Loucy (cell line): ENCODE measurements at regions not wholly inside any gene's neighbourhood (a gene's known extent, or its start where the extent isn't known, plus 50 kb on each side); places are given as distances from the start of the nearest gene placed in this dataset.

Experiments used
- H2AFZ ChIP-seq: fragments of 200-600 bp; sonication (generic); 2 replicates; pipeline ENCODE4 v1.6.0; 2016; ENCODE audit warnings: antibody characterized with exemption, mild to moderate bottlenecking, low read length, moderate library complexity
- H3F3A ChIP-seq: fragments of 200-600 bp; 2 replicates; pipeline ENCODE4 v1.6.0; 2016; ENCODE audit warnings: antibody characterized with exemption, low read depth, mild to moderate bottlenecking
- H3K27me3 ChIP-seq: fragments of 200-600 bp; sonication (generic); 2 replicates; pipeline ENCODE4 v1.6.1; 2014; ENCODE audit warnings: low read length, mild to moderate bottlenecking; ENCODE audit not compliant: insufficient read depth, poor library complexity, severe bottlenecking
- H3K36me3 ChIP-seq: fragments of 200-600 bp; sonication (generic); 2 replicates; pipeline ENCODE4 v1.6.1; 2016; ENCODE audit warnings: low read length; ENCODE audit not compliant: insufficient read depth
- H3K4me1 ChIP-seq: fragments of 200-600 bp; sonication (generic); 2 replicates; pipeline ENCODE4 v1.5.1; 2014; ENCODE audit warnings: low read length, mild to moderate bottlenecking; ENCODE audit not compliant: insufficient read depth, poor library complexity, severe bottlenecking
- H3K4me2 ChIP-seq: fragments of 200-600 bp; sonication (generic); 2 replicates; pipeline ENCODE4 v1.6.0; 2014; ENCODE audit warnings: antibody characterized with exemption, low read length, low read depth, mild to moderate bottlenecking; ENCODE audit not compliant: poor library complexity, severe bottlenecking
- H3K4me3 ChIP-seq: fragments of 200-600 bp; sonication (generic); 2 replicates; pipeline ENCODE4 v1.5.1; 2014; ENCODE audit warnings: low read length, mild to moderate bottlenecking, mixed read lengths; ENCODE audit not compliant: poor library complexity, severe bottlenecking
- H3K79me2 ChIP-seq: fragments of 200-600 bp; sonication (generic); 2 replicates; pipeline ENCODE4 v1.6.1; 2014; ENCODE audit warnings: low read length; ENCODE audit not compliant: insufficient read depth
- H3K9ac ChIP-seq: fragments of 200-600 bp; sonication (generic); 2 replicates; pipeline ENCODE4 v1.6.0; 2014; ENCODE audit warnings: mild to moderate bottlenecking, low read depth, low read length, moderate library complexity; ENCODE audit not compliant: poor library complexity, severe bottlenecking
- H3K9me2 ChIP-seq: fragments of 200-600 bp; sonication (generic); replicated peaks from 2 replicates; pipeline ENCODE4 v1.6.1; 2016; ENCODE audit warnings: low read depth, low read length, mixed read lengths
- H3K9me3 ChIP-seq: fragments of 200-600 bp; sonication (generic); 2 replicates; pipeline ENCODE4 v1.6.1; 2014; ENCODE audit warnings: mild to moderate bottlenecking, antibody characterized with exemption, low read length, low read depth; ENCODE audit not compliant: insufficient read depth
- H4K20me1 ChIP-seq: fragments of 200-600 bp; sonication (generic); 2 replicates; pipeline ENCODE4 v1.6.0; 2014; ENCODE audit warnings: antibody characterized with exemption, low read length, mild to moderate bottlenecking; ENCODE audit not compliant: insufficient read depth, poor library complexity, severe bottlenecking
- CTCF ChIP-seq: fragments of 200-600 bp; sonication (generic); conservative IDR thresholded peaks from 2 replicates; pipeline ENCODE4 v1.5.1; 2014; ENCODE audit warnings: mild to moderate bottlenecking, antibody characterized with exemption, low read length
- EZH2phosphoT487 ChIP-seq: fragments of 200-600 bp; IDR thresholded peaks from 2 replicates; pipeline ENCODE4 v1.6.1; 2018; ENCODE audit warnings: antibody characterized with exemption, mild to moderate bottlenecking, moderate library complexity, borderline replicate concordance

- H4K20me1 ChIP-seq, result no peaks in the 10 kb centered on the region
- no peak overlapping the region for H3K4me2 ChIP-seq
- H3K4me3 ChIP-seq, result no peak overlapping the region
- no peak overlapping the region for H3K9ac ChIP-seq
- H2AFZ ChIP-seq, result no peak overlapping the region
- no peaks in the 10 kb centered on the region for H3K36me3 ChIP-seq
- no peak for TF ChIP-seq CTCF
- TF ChIP-seq EZH2phosphoT487, result no peak
- no peaks in the 10 kb centered on the region for H3K9me2 ChIP-seq
- H3K9me3 ChIP-seq, result no peaks in the 10 kb centered on the region
- peaks cover 4% of the 10 kb centered on the region for H3K27me3 ChIP-seq
- no peaks in the 10 kb centered on the region for H3K79me2 ChIP-seq
- H3K4me1 ChIP-seq, result no peaks in the 10 kb centered on the region
- H3F3A ChIP-seq, result no peaks in the 10 kb centered on the region
These were observed 135.2 kb upstream of the ADO start for GRCh38 chr10:62669341-62669740.

DNA sequence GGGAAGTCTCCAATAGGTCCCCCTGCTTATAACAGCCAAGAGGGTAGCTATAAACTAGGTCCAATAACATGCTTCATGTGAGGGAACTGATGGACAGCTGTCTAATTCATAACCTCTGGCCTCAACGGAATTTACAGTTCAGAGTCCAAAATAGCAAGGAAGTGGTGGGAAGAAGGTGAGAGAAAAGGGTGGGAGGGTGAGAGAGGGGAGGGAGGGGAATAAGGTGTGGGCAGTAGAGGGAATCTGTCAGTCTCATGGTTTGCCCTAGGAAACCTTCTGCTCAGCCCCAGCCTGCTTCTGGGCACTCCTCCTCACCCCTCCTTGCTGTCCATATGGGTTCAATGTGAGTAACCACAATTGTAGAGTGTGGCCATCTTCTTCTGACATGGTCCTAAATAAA, 133.4 kb upstream of the ADO start:
- H3K27me3 ChIP-seq, result peaks cover 2% of the 10 kb centered on the region
- no peak overlapping the region for H3K9ac ChIP-seq
- no peak overlapping the region for H3K4me2 ChIP-seq
- TF ChIP-seq CTCF (no peak), EZH2phosphoT487 (no peak)
- no peaks in the 10 kb centered on the region for H4K20me1 ChIP-seq
- no peak overlapping the region for H2AFZ ChIP-seq
- H3F3A ChIP-seq, result no peaks in the 10 kb centered on the region
- H3K79me2 ChIP-seq, result no peaks in the 10 kb centered on the region
- H3K9me3 ChIP-seq, result no peaks in the 10 kb centered on the region
- no peaks in the 10 kb centered on the region for H3K4me1 ChIP-seq
- no peak overlapping the region for H3K4me3 ChIP-seq
- H3K36me3 ChIP-seq, result no peaks in the 10 kb centered on the region
- no peaks in the 10 kb centered on the region for H3K9me2 ChIP-seq

- H4K20me1 ChIP-seq, result no peaks in the 10 kb centered on the region
- TF ChIP-seq CTCF, result no peak
- TF ChIP-seq EZH2phosphoT487, result no peak
- H3K4me2 ChIP-seq, result no peak overlapping the region
These were observed 123.1 kb upstream of the ADO start for GRCh38 chr10:62681211-62681940.

More at GRCh38 chr10:62681211-62681940, 123.1 kb upstream of the ADO start:
- H3K4me1 ChIP-seq, result no peaks in the 10 kb centered on the region
- H3K9ac ChIP-seq, result no peak overlapping the region
- no peaks in the 10 kb centered on the region for H3K27me3 ChIP-seq
- no peaks in the 10 kb centered on the region for H3K79me2 ChIP-seq
- H2AFZ ChIP-seq, result no peak overlapping the region
- H3K36me3 ChIP-seq, result no peaks in the 10 kb centered on the region
- H3K4me3 ChIP-seq, result no peak overlapping the region
- 0 out of 2 replicates have a peak, but pooled peaks cover 3% of the 10 kb centered on the region for H3K9me2 ChIP-seq
- H3K9me3 ChIP-seq, result no peaks in the 10 kb centered on the region
- no peaks in the 10 kb centered on the region for H3F3A ChIP-seq
